GM12878 (cell line): ENCODE measurements at regions not wholly inside any gene's neighbourhood (a gene's known extent, or its start where the extent isn't known, plus 50 kb on each side); places are given as distances from the start of the nearest gene placed in this dataset.

ENCODE experiments used
- NBN ChIP-seq: fragments of 450-650 bp; IDR thresholded peaks from 2 replicates; pipeline ENCODE4 v1.6.1; 2016
- POLR2AphosphoS5 ChIP-seq: IDR thresholded peaks from 2 replicates; pipeline ENCODE4 v1.6.1; 2011; ENCODE audit warnings: mild to moderate bottlenecking, low read length, inconsistent platforms
- SIN3A ChIP-seq: IDR thresholded peaks from 2 replicates; pipeline ENCODE4 v1.6.1; 2012; ENCODE audit warnings: low read depth, low read length, improper control_type of control experiment
- SREBF1 ChIP-seq: IDR thresholded peaks from 2 replicates; pipeline ENCODE4 v1.6.1; 2012; ENCODE audit warnings: mild to moderate bottlenecking, low read length
- STAT3 ChIP-seq: IDR thresholded peaks from 2 replicates; pipeline ENCODE4 v1.6.1; 2011; ENCODE audit warnings: low read depth, low read length, improper control_type of control experiment
- TCF12 ChIP-seq: IDR thresholded peaks from 2 replicates; pipeline ENCODE4 v1.6.1; 2011; ENCODE audit warnings: low read depth, mild to moderate bottlenecking, low read length
- ZBTB11 ChIP-seq: fragments of 450-650 bp; formaldehyde crosslinking; IDR thresholded peaks from 2 replicates; pipeline ENCODE4 v1.5.0; 2022; ENCODE audit warnings: mild to moderate bottlenecking, missing genetic modification characterization
- TF ChIP-seq, protein P1 (sequence below): IDR thresholded peaks from 2 replicates; pipeline ENCODE4 v1.6.1; 2012; ENCODE audit warnings: low read depth, low read length, improper control_type of control experiment

GRCh38 chr6:33521489-33522091 is 58.5 kb downstream of the BAK1 start (continued):
- TF ChIP-seq, protein P1, sequence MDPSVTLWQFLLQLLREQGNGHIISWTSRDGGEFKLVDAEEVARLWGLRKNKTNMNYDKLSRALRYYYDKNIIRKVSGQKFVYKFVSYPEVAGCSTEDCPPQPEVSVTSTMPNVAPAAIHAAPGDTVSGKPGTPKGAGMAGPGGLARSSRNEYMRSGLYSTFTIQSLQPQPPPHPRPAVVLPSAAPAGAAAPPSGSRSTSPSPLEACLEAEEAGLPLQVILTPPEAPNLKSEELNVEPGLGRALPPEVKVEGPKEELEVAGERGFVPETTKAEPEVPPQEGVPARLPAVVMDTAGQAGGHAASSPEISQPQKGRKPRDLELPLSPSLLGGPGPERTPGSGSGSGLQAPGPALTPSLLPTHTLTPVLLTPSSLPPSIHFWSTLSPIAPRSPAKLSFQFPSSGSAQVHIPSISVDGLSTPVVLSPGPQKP, result no peak
- TF ChIP-seq SREBF1, result no peak
- no peak for TF ChIP-seq STAT3
- TF ChIP-seq SIN3A, result no peak
- TF ChIP-seq TCF12, result no peak
- no peak for TF ChIP-seq NBN
- no peak for TF ChIP-seq ZBTB11 (CRISPR knock-in tag)
- TF ChIP-seq POLR2AphosphoS5, result no peak
